Keratinocyte (primary cell): ENCODE measurements at regions not wholly inside any gene's neighbourhood (a gene's known extent, or its start where the extent isn't known, plus 50 kb on each side); places are given as distances from the start of the nearest gene placed in this dataset.

ENCODE experiments used
- DNase-seq: peaks from one replicate; pipeline ENCODE4 v3.0.0-alpha.2; 2011; ENCODE audit warnings: low read depth, missing footprints, low spot score
- FAIRE-seq: peaks from 2 replicates; lab custom pipeline; 2011; peaks lifted over from hg19 to GRCh38; lab: Jason Lieb, UNC
- H2AFZ ChIP-seq: 2 replicates; pipeline ENCODE4 v1.6.0; 2012; ENCODE audit warnings: low read length, control low read depth, inconsistent platforms; ENCODE audit not compliant: control insufficient read depth
- H3K27ac ChIP-seq: 2 replicates; pipeline ENCODE4 v1.5.1; 2011; ENCODE audit warnings: low read length; ENCODE audit not compliant: control insufficient read depth, insufficient read depth
- H3K27me3 ChIP-seq: 3 replicates; pipeline ENCODE4 v1.6.0; 2011; ENCODE audit warnings: low read length; ENCODE audit not compliant: control insufficient read depth, insufficient read depth; ENCODE audit errors: extremely low read depth
- H3K36me3 ChIP-seq, 2 experiments: 2 replicates in 1 of 2; 3 replicates in 1 of 2; pipeline ENCODE4 v1.5.1; 2011; ENCODE audit warnings: low read length in 2 of 2, mild to moderate bottlenecking in 1 of 2; ENCODE audit not compliant: control insufficient read depth in 2 of 2, insufficient read depth in 2 of 2; ENCODE audit errors: extremely low read depth in 1 of 2
- H3K4me1 ChIP-seq: 3 replicates; pipeline ENCODE4 v1.5.1; 2011; ENCODE audit warnings: low read length; ENCODE audit not compliant: control insufficient read depth, insufficient read depth; ENCODE audit errors: extremely low read depth
- H3K4me2 ChIP-seq: 3 replicates; pipeline ENCODE4 v1.6.0; 2011; ENCODE audit warnings: low read depth, low read length; ENCODE audit not compliant: control insufficient read depth, insufficient read depth; ENCODE audit errors: extremely low read depth
- H3K4me3 ChIP-seq, 3 experiments: fragments of 200-600 bp in 1 of 3; sonication (generic) in 1 of 3; 2 replicates in 2 of 3; 3 replicates in 1 of 3; pipeline ENCODE4 v1.5.1; 2011 to 2016; ENCODE audit warnings: low read length in 3 of 3, mild to moderate bottlenecking in 3 of 3, control low read depth in 2 of 3, inconsistent platforms in 1 of 3, low read depth in 1 of 3, mixed read lengths in 1 of 3, mixed run types in 1 of 3, moderate library complexity in 1 of 3; ENCODE audit not compliant: control insufficient read depth in 2 of 3, insufficient read depth in 2 of 3; ENCODE audit errors: extremely low read depth in 1 of 3
- H3K79me2 ChIP-seq: 2 replicates; pipeline ENCODE4 v1.6.0; 2012; ENCODE audit warnings: low read length; ENCODE audit not compliant: control insufficient read depth, insufficient read depth
- H3K9ac ChIP-seq: 3 replicates; pipeline ENCODE4 v1.6.0; 2011; ENCODE audit warnings: low read length; ENCODE audit not compliant: control insufficient read depth, insufficient read depth; ENCODE audit errors: extremely low read depth
- H3K9me1 ChIP-seq: 3 replicates; pipeline ENCODE4 v1.6.0; 2011; ENCODE audit warnings: low read length; ENCODE audit not compliant: control insufficient read depth, insufficient read depth; ENCODE audit errors: extremely low read depth
- H3K9me3 ChIP-seq: 2 replicates; pipeline ENCODE4 v1.5.1; 2012; ENCODE audit warnings: low read depth, low read length; ENCODE audit not compliant: control insufficient read depth
- H4K20me1 ChIP-seq: 3 replicates; pipeline ENCODE4 v1.6.0; 2011; ENCODE audit warnings: low read length; ENCODE audit not compliant: control insufficient read depth, insufficient read depth; ENCODE audit errors: extremely low read depth
- EZH2 ChIP-seq: IDR thresholded peaks from one replicate; pipeline ENCODE4 v1.6.1; 2012; ENCODE audit warnings: inconsistent platforms, mild to moderate bottlenecking, low read length, moderate library complexity
- dilution Hi-C: fragments of 300-500 bp; cut with MboI; formaldehyde crosslinking; loops from one replicate; pipeline ENCODE4 v1.7.0; 2020; ENCODE audit warnings: low sequenced_read_pairs; ENCODE audit not compliant: extremely low pct_ligation_motif_present
- TF ChIP-seq, protein P1 (sequence below), 3 experiments: IDR thresholded peaks in 1 of 3; conservative IDR thresholded peaks in 1 of 3; optimal IDR thresholded peaks in 1 of 3; 2 replicates in 2 of 3; 3 replicates in 1 of 3; pipeline versions ENCODE3 to v1.5.1; 2011; ENCODE audit warnings: low read length in 3 of 3, mild to moderate bottlenecking in 3 of 3, moderate library complexity in 2 of 3, control low read depth in 1 of 3, inconsistent platforms in 1 of 3; ENCODE audit not compliant: insufficient read depth in 2 of 3; ENCODE audit errors: extremely low read depth in 1 of 3

DNA sequence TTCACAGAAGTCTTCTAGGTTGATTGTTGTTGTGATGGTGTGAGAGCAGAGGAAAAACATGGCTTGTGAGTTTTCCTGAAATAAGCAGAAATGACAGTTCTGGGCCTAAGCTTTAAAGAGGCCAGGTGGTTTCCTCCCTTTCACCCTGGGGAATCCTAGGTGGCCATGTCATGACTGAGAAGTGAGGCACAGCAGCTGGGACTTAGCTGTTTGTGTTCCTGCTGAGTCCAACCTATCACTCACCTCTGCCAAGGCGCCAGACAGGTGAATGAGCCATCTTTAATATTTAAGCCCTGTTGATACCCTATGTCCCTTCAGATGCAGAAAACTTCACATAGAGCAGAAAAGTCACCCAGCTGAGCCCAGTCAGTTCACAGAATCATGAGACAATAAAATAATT, 384.4 kb downstream of the SLC4A3 start:
- Histone ChIP-seq H3K79me2 (no peaks in the 10 kb centered on the region), H3K9me1 (no peaks in the 10 kb centered on the region), H3K9ac (no peak overlapping the region), H2AFZ (no peak overlapping the region), H3K27me3 (no peaks in the 10 kb centered on the region), H3K36me3 (no peaks in the 10 kb centered on the region), H3K4me3 (no peak overlapping the region), H3K9me3 (no peaks in the 10 kb centered on the region), H3K4me1 (no peaks in the 10 kb centered on the region), H3K27ac (no peak overlapping the region), H4K20me1 (no peaks in the 10 kb centered on the region), H3K4me2 (no peak overlapping the region)
- dilution Hi-C loops: no loop called here
- TF ChIP-seq, protein P1, sequence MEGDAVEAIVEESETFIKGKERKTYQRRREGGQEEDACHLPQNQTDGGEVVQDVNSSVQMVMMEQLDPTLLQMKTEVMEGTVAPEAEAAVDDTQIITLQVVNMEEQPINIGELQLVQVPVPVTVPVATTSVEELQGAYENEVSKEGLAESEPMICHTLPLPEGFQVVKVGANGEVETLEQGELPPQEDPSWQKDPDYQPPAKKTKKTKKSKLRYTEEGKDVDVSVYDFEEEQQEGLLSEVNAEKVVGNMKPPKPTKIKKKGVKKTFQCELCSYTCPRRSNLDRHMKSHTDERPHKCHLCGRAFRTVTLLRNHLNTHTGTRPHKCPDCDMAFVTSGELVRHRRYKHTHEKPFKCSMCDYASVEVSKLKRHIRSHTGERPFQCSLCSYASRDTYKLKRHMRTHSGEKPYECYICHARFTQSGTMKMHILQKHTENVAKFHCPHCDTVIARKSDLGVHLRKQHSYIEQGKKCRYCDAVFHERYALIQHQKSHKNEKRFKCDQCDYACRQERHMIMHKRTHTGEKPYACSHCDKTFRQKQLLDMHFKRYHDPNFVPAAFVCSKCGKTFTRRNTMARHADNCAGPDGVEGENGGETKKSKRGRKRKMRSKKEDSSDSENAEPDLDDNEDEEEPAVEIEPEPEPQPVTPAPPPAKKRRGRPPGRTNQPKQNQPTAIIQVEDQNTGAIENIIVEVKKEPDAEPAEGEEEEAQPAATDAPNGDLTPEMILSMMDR (optimal IDR thresholded peaks at IDR 0.05 in 1 of 3, IDR thresholded peaks at IDR 0.05 in 1 of 3, conservative IDR thresholded peaks at IDR 0.05 in 1 of 3; ENCODE audit: extremely low read depth in 1 of 3, insufficient read depth in 2 of 3, low read length in 3 of 3): no peak
- TF ChIP-seq EZH2: no peak
- no peak for DNase-seq
- no peak for FAIRE-seq

DNA sequence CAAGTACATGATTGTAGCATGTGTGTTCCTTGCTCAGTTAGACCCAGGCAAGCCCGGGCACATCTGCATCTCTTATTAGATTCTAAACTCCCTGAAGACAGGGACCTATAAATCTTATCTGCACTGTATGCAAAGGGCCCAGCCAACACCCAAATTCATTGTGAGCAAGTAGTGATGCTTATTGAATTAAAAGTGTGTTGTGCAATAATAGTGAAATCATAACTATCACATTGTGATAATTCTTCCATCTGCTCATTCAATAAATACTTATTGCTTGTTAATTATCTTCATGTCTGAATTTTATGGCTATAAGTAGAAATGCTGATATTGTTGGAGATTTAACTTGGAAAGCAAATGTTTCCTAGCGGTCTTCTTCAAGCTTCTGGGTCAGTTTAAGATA, 387.5 kb downstream of the SLC4A3 start:
- Histone ChIP-seq H3K9ac (no peak overlapping the region), H4K20me1 (no peaks in the 10 kb centered on the region), H3K27me3 (no peaks in the 10 kb centered on the region), H3K27ac (no peak overlapping the region), H3K9me1 (no peaks in the 10 kb centered on the region), H3K79me2 (no peaks in the 10 kb centered on the region), H3K36me3 (no peaks in the 10 kb centered on the region), H3K4me2 (no peak overlapping the region), H3K4me3 (no peak overlapping the region), H3K9me3 (no peaks in the 10 kb centered on the region), H3K4me1 (no peaks in the 10 kb centered on the region), H2AFZ (no peak overlapping the region)
- no peak for FAIRE-seq
- dilution Hi-C loops: no loop called here
- no peak for TF ChIP-seq EZH2
- TF ChIP-seq, protein P1 (optimal IDR thresholded peaks at IDR 0.05 in 1 of 3, IDR thresholded peaks at IDR 0.05 in 1 of 3, conservative IDR thresholded peaks at IDR 0.05 in 1 of 3; ENCODE audit: extremely low read depth in 1 of 3, insufficient read depth in 2 of 3, low read length in 3 of 3): no peak
- no peak for DNase-seq
